Stimulated activated CD4-positive, alpha-beta T cell treated with anti-CD3 and anti-CD28 coated beads, TNF-alpha, amount 100 ng/mL, for 48 hours (primary cell): ENCODE measurements at regions not wholly inside any gene's neighbourhood (a gene's known extent, or its start where the extent isn't known, plus 50 kb on each side); places are given as distances from the start of the nearest gene placed in this dataset.
"Not testable (repeated sequence)": the region's sequence is repeated elsewhere in the genome, so short reads cannot be mapped to it uniquely, and the experiment has no call there.

Experiments
- DNase-seq, 3 donors: peaks; one replicate each; pipeline ENCODE4 v3.0.0-alpha.2; 2020; ENCODE audit warnings: low read depth in 3 of 3

- DNase-seq, result no peak
Measured at GRCh38 chr2:176763851-176764404, 448.7 kb upstream of the HNRNPA3 start.

GRCh38 chr2:176764921-176765320 lies 447.7 kb upstream of the HNRNPA3 start:
- no peak for DNase-seq

- no peak for DNase-seq
Measured at GRCh38 chr2:176766005-176766404, 446.6 kb upstream of the HNRNPA3 start.

DNA sequence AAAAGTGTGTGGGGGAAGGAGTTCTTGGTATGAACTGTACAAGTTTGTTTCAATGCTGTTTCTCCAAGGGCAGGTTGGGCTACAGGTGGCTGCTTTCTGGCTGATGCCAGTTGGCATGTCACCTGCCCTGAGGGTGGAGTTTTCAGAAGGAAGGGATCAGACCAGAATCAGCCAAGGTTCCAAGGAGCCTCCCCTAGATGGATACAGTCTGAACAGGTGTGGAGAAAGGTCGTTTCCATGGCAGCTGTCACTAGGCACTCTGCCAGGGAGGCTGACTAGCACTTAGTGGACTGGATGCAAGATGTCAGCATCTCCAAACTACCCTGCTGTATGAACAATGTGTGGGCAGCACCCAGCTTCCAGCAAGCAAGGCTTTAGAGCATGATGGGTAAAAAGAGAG lies 444.4 kb upstream of the HNRNPA3 start:
- no peak for DNase-seq

DNA sequence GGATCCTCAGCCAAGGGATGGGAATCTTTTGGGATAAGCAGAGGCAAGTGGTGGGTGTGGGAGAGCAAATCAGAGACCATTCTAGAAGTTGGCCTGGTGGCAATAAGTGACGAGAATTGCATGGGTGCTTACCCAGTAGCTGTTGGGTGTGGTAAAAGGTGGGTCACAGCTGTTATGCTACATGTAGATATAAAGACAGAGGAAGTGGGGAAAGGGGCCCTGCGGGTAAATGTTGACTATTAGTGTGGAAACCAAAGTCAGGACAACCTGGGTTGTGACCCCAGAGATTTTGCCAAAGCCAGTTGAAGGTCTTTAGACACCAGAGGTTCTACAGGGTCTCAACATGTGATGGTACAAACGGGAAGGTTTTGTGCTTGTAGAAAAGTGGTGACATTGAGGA lies 443.6 kb upstream of the HNRNPA3 start:
- no peak for DNase-seq

GRCh38 chr2:176769499-176770370 lies 442.9 kb upstream of the HNRNPA3 start:
- no peak for DNase-seq

GRCh38 chr2:176772816-176773215 lies 439.8 kb upstream of the HNRNPA3 start:
- no peak for DNase-seq

DNA sequence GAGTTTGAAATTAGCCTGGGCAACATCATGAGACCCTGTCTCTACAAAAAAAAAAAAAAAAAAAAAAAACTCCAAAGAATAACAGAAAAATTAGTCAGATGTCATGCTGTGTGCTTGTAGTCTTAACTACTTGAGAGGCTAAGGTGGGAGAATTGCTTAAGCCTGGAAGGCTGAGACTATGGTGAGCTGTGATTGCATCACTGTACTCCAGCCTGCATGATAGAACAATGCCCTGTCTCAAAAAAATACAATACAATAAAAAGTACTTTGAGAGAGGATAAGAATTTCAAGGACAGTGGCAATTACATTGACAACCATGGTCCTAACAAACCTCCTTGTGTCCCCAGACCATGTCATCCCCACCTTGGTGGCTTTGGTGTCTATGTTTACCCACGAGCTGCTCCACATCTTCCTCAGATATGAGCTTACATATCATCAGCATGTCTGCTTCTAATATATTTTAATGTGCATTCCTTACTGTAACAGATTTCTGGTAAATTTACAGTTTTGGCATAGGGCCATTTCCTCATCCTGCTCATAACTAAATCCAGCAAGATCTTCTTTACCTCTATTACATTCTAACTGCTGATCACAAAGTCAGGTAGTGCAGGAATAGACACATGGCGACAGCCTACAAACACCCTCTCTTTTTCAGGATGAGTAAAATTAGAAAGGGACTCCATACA lies 437.7 kb upstream of the HNRNPA3 start:
- DNase-seq, result no peak

GRCh38 chr2:176777262-176777661 lies 435.3 kb upstream of the HNRNPA3 start:
- no peak for DNase-seq

DNA sequence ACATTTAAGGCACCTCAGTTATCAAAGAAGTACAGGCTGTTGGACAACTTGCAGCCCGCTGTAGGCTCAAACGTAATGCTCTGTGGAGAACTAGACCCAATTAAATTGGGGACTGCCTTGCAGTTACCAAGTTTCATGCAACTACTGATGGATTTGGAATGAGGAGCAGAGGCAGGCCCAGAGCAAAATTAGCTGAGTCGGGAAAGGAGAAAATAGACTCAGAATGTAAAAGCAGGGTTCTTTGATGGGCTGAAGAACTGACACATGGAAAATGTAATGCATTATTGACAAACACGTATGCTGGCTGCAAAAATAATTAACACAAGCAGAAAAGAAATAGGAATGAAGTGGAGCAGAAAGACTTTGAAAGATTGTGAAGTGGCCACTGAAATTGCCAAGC lies 432.7 kb upstream of the HNRNPA3 start:
- DNase-seq, result no peak

DNA sequence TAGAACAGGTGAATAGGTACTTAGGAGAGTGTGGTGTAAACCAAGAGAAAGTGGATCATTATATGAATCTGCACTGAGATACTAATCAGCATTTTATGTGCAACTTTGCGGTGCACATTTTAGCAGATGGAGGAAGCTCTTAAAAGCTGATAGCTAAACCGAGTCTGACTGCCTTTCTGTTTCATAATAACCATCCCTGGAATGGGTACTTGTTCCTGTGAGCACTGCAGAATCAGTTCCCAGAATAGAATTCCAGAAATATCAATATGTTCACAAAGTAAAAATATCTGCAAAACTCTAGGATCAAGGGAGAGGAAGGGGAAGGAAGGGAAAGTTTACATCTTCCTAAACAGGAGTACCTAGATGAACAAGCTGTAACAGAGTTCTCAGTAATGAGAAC lies 432.2 kb upstream of the HNRNPA3 start:
- no peak for DNase-seq

DNA sequence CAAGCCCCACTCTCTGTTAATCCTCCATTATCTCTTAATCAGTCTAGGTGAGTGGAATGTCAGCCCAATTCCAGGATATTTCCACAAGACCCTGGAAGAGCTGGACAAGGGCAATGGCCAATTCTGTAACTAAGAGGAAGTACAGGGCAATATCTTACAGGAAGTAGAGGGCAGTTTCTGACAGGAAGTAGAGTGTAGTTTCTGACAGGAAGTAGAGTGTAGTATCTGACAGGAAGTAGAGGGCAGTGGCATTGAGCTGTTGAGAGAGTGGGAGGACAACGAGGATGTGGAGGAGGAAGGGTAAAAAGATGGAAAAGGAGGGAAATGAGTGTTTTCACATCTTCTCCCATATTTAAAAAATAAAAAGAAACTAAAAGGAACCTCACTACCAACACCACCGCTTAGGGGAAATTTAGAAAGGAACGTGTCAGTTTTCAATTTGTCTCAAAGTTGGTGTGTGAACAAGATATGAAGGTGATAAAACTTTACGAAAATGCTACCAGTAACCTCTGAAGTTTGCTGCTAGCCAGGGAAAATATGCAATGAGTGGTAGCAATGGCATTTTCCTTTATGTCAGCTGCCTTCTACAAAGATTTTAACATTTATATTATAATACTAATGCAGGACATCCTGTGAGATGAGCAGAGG lies 430.9 kb upstream of the HNRNPA3 start:
- no peak for DNase-seq

GRCh38 chr2:176784633-176785200 lies 427.9 kb upstream of the HNRNPA3 start:
- no peak for DNase-seq

GRCh38 chr2:176789751-176790150 lies 422.8 kb upstream of the HNRNPA3 start:
- DNase-seq, result no peak

GRCh38 chr2:176790468-176790867 lies 422.1 kb upstream of the HNRNPA3 start:
- DNase-seq, result no peak

- DNase-seq, result no peak
Measured at GRCh38 chr2:176793792-176794191, 418.8 kb upstream of the HNRNPA3 start.

- no peak for DNase-seq
Measured at GRCh38 chr2:176794392-176794791, 418.2 kb upstream of the HNRNPA3 start.

- no peak for DNase-seq
Measured at GRCh38 chr2:176795823-176796222, 416.8 kb upstream of the HNRNPA3 start.

DNA sequence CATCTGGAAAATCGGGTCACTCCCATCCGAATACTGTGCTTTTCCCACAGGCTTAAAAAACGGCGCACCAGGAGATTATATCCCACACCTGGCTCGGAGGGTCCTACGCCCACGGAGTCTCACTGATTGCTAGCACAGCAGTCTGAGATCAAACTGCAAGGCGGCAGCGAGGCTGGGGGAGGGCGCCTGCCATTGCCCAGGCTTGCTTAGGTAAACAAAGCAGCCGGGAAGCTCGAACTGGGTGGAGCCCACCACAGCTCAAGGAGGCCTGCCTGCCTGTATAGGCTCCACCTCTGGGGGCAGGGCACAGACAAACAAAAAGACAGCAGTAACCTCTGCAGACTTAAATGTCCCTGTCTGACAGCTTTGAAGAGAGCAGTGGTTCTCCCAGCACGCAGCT lies 415.9 kb upstream of the HNRNPA3 start:
- not testable (repeated sequence) for DNase-seq

GRCh38 chr2:176804392-176804791 lies 408.2 kb upstream of the HNRNPA3 start:
- DNase-seq, result no peak

GRCh38 chr2:176805345-176805744 lies 407.2 kb upstream of the HNRNPA3 start:
- DNase-seq, result no peak

- DNase-seq, result no peak
Measured at GRCh38 chr2:176812246-176812775, 400.3 kb upstream of the HNRNPA3 start.
